ENCODE measurements at regions not wholly inside any gene's neighbourhood (a gene's known extent, or its start where the extent isn't known, plus 50 kb on each side); places are given as distances from the start of the nearest gene placed in this dataset.
A peak's percentile ranks its signal among the peaks of the same experiment; 100 is the strongest.

- Histone ChIP-seq H2AK5ac (ENCODE audit: low read length) (no peak overlapping the region), H3K9ac (ENCODE audit: low read length) (no peak overlapping the region), H4K12ac (ENCODE audit: low read depth, low read length) (no peak overlapping the region), H2BK12ac (ENCODE audit: low read length) (no peak overlapping the region), H3K14ac (ENCODE audit: low read length) (no peak overlapping the region), H3K36me3 (ENCODE audit: control insufficient read depth in 1 of 2, insufficient read depth in 2 of 2, low read length in 2 of 2) (no peaks in the 10 kb centered on the region), H2AFZ (ENCODE audit: insufficient read depth, low read length, poor library complexity) (no peak overlapping the region), H2BK5ac (ENCODE audit: low read depth, low read length, poor library complexity) (no peak overlapping the region), H3K4ac (ENCODE audit: low read depth, low read length) (no peak overlapping the region), H3K4me2 (ENCODE audit: low read length) (no peak overlapping the region), H3K79me2 (ENCODE audit: control insufficient read depth, insufficient read depth, low read length, poor library complexity) (no peaks in the 10 kb centered on the region), H3K79me1 (ENCODE audit: low read length) (no peaks in the 10 kb centered on the region), H3K9me3 (ENCODE audit: insufficient read depth, low read depth, low read length) (peaks cover 13% of the 10 kb centered on the region), H3K4me1 (ENCODE audit: control insufficient read depth in 1 of 2, insufficient read depth in 2 of 2, low read length in 2 of 2) (no peaks in the 10 kb centered on the region), H3K4me3 (ENCODE audit: low read depth, low read length) (peak overlapping the region; percentile 55), H2BK120ac (ENCODE audit: insufficient read depth, low read length, poor library complexity) (no peak overlapping the region), H4K91ac (ENCODE audit: low read depth, low read length) (no peak overlapping the region), H3K27ac (ENCODE audit: low read depth, low read length) (no peak overlapping the region), H3K18ac (ENCODE audit: low read length) (no peak overlapping the region), H3K27me3 (ENCODE audit: insufficient read depth, low read length) (no peaks in the 10 kb centered on the region), H3K23ac (ENCODE audit: low read length) (peak overlapping the region; percentile 23), H4K8ac (ENCODE audit: low read depth, low read length) (no peak overlapping the region)
- WGBS (ENCODE audit: extremely low coverage, insufficient coverage, insufficient read length), result no CpG with 5 or more reads among the region's 13 CpGs
- no peak for DNase-seq
Measured at GRCh38 chr2:238502088-238502810, 75.5 kb downstream of the ASB1 start.

GRCh38 chr2:238502956-238503791, 76.4 kb downstream of the ASB1 start:
- H3K18ac ChIP-seq (ENCODE audit: low read length), result no peak overlapping the region
- no peaks in the 10 kb centered on the region for H3K36me3 ChIP-seq (ENCODE audit: control insufficient read depth in 1 of 2, insufficient read depth in 2 of 2, low read length in 2 of 2)
- no peak overlapping the region for H4K8ac ChIP-seq (ENCODE audit: low read depth, low read length)
- no peak overlapping the region for H2AK5ac ChIP-seq (ENCODE audit: low read length)
- H4K91ac ChIP-seq (ENCODE audit: low read depth, low read length), result no peak overlapping the region
- H3K4ac ChIP-seq (ENCODE audit: low read depth, low read length), result no peak overlapping the region
- no peaks in the 10 kb centered on the region for H3K27me3 ChIP-seq (ENCODE audit: insufficient read depth, low read length)
- H3K27ac ChIP-seq (ENCODE audit: low read depth, low read length), result no peak overlapping the region
- no peak overlapping the region for H3K23ac ChIP-seq (ENCODE audit: low read length)
- H3K4me1 ChIP-seq (ENCODE audit: control insufficient read depth in 1 of 2, insufficient read depth in 2 of 2, low read length in 2 of 2), result no peaks in the 10 kb centered on the region
- H3K9me3 ChIP-seq (ENCODE audit: insufficient read depth, low read depth, low read length), result peaks cover 13% of the 10 kb centered on the region
- H2BK120ac ChIP-seq (ENCODE audit: insufficient read depth, low read length, poor library complexity), result no peak overlapping the region
- H3K4me3 ChIP-seq (ENCODE audit: low read depth, low read length), result no peak overlapping the region
- H2BK12ac ChIP-seq (ENCODE audit: low read length), result no peak overlapping the region
- no peak overlapping the region for H3K4me2 ChIP-seq (ENCODE audit: low read length)
- H3K9ac ChIP-seq (ENCODE audit: low read length), result no peak overlapping the region
- H3K14ac ChIP-seq (ENCODE audit: low read length), result no peak overlapping the region
- no peak for DNase-seq
- no CpG with 5 or more reads among the region's 23 CpGs for WGBS (ENCODE audit: extremely low coverage, insufficient coverage, insufficient read length)
- no peaks in the 10 kb centered on the region for H3K79me1 ChIP-seq (ENCODE audit: low read length)
- H2AFZ ChIP-seq (ENCODE audit: insufficient read depth, low read length, poor library complexity), result no peak overlapping the region
- H3K79me2 ChIP-seq (ENCODE audit: control insufficient read depth, insufficient read depth, low read length, poor library complexity), result no peaks in the 10 kb centered on the region
- H2BK5ac ChIP-seq (ENCODE audit: low read depth, low read length, poor library complexity), result no peak overlapping the region
- no peak overlapping the region for H4K12ac ChIP-seq (ENCODE audit: low read depth, low read length)

DNA sequence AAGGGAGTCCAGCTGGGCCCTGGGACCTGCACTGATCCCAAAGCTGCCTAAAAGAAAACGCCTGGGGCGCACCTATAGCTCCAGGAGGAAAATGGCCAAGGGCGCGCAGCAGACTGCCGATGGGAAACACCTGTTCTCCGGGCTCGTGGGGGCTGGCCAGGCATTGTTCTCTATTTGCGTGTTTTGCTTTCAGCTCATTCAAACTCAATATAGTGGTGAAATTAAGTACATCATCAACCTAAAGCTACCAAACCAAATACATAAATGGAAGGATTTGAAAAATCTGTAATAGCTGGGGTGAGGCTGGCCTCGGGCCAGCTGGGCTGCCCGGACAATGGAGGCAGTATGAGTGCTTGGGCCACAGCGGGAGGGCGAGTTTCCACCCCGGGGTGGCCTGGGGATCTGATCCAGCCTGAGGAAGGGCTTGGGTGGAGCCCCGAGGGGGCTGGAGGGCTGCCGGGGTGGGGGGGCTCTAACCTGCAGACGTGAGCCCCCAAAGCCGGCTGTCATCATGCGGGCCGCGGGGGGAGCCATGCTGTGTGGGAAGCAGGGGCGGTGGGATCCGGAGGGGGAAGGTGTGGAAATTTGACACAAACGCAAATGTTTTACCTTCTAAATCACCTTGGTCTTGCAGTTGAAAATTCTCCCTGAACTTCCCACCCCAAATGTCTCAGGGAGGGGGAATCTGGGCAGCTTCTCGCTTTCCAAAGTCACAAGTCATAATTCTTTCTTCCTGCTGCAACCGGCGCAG, 77.6 kb downstream of the ASB1 start:
- peaks cover 13% of the 10 kb centered on the region for H3K9me3 ChIP-seq (ENCODE audit: insufficient read depth, low read depth, low read length)
- no peak overlapping the region for H2BK5ac ChIP-seq (ENCODE audit: low read depth, low read length, poor library complexity)
- no peaks in the 10 kb centered on the region for H3K79me1 ChIP-seq (ENCODE audit: low read length)
- no peak overlapping the region for H3K9ac ChIP-seq (ENCODE audit: low read length)
- no peaks in the 10 kb centered on the region for H3K4me1 ChIP-seq (ENCODE audit: control insufficient read depth in 1 of 2, insufficient read depth in 2 of 2, low read length in 2 of 2)
- no peak for DNase-seq
- no peak overlapping the region for H3K18ac ChIP-seq (ENCODE audit: low read length)
- no CpG with 5 or more reads among the region's 26 CpGs for WGBS (ENCODE audit: extremely low coverage, insufficient coverage, insufficient read length)
- no peak overlapping the region for H2AK5ac ChIP-seq (ENCODE audit: low read length)
- no peak overlapping the region for H3K27ac ChIP-seq (ENCODE audit: low read depth, low read length)
- no peak overlapping the region for H4K12ac ChIP-seq (ENCODE audit: low read depth, low read length)
- no peak overlapping the region for H4K8ac ChIP-seq (ENCODE audit: low read depth, low read length)
- no peak overlapping the region for H3K14ac ChIP-seq (ENCODE audit: low read length)
- H2BK12ac ChIP-seq (ENCODE audit: low read length), result no peak overlapping the region
- no peak overlapping the region for H3K23ac ChIP-seq (ENCODE audit: low read length)
- no peak overlapping the region for H3K4me2 ChIP-seq (ENCODE audit: low read length)
- no peak overlapping the region for H3K4me3 ChIP-seq (ENCODE audit: low read depth, low read length)
- no peak overlapping the region for H4K91ac ChIP-seq (ENCODE audit: low read depth, low read length)
- H3K27me3 ChIP-seq (ENCODE audit: insufficient read depth, low read length), result no peaks in the 10 kb centered on the region
- no peaks in the 10 kb centered on the region for H3K36me3 ChIP-seq (ENCODE audit: control insufficient read depth in 1 of 2, insufficient read depth in 2 of 2, low read length in 2 of 2)
- no peak overlapping the region for H2BK120ac ChIP-seq (ENCODE audit: insufficient read depth, low read length, poor library complexity)
- H3K79me2 ChIP-seq (ENCODE audit: control insufficient read depth, insufficient read depth, low read length, poor library complexity), result no peaks in the 10 kb centered on the region
- H3K4ac ChIP-seq (ENCODE audit: low read depth, low read length), result no peak overlapping the region
- no peak overlapping the region for H2AFZ ChIP-seq (ENCODE audit: insufficient read depth, low read length, poor library complexity)

GRCh38 chr2:238505119-238505891, 78.6 kb downstream of the ASB1 start:
- Histone ChIP-seq H3K18ac (ENCODE audit: low read length) (no peak overlapping the region), H3K23ac (ENCODE audit: low read length) (no peak overlapping the region), H3K27ac (ENCODE audit: low read depth, low read length) (no peak overlapping the region), H2BK120ac (ENCODE audit: insufficient read depth, low read length, poor library complexity) (no peak overlapping the region), H3K9ac (ENCODE audit: low read length) (no peak overlapping the region), H3K36me3 (ENCODE audit: control insufficient read depth in 1 of 2, insufficient read depth in 2 of 2, low read length in 2 of 2) (no peaks in the 10 kb centered on the region), H3K79me2 (ENCODE audit: control insufficient read depth, insufficient read depth, low read length, poor library complexity) (no peaks in the 10 kb centered on the region), H3K27me3 (ENCODE audit: insufficient read depth, low read length) (no peaks in the 10 kb centered on the region), H3K4me1 (ENCODE audit: control insufficient read depth in 1 of 2, insufficient read depth in 2 of 2, low read length in 2 of 2) (no peaks in the 10 kb centered on the region), H2BK12ac (ENCODE audit: low read length) (no peak overlapping the region), H2AFZ (ENCODE audit: insufficient read depth, low read length, poor library complexity) (no peak overlapping the region), H3K79me1 (ENCODE audit: low read length) (no peaks in the 10 kb centered on the region), H2BK5ac (ENCODE audit: low read depth, low read length, poor library complexity) (no peak overlapping the region), H2AK5ac (ENCODE audit: low read length) (no peak overlapping the region), H3K14ac (ENCODE audit: low read length) (no peak overlapping the region), H4K12ac (ENCODE audit: low read depth, low read length) (no peak overlapping the region), H3K4ac (ENCODE audit: low read depth, low read length) (no peak overlapping the region), H3K4me2 (ENCODE audit: low read length) (no peak overlapping the region), H4K91ac (ENCODE audit: low read depth, low read length) (no peak overlapping the region), H3K4me3 (ENCODE audit: low read depth, low read length) (no peak overlapping the region), H4K8ac (ENCODE audit: low read depth, low read length) (no peak overlapping the region), H3K9me3 (ENCODE audit: insufficient read depth, low read depth, low read length) (peaks cover 13% of the 10 kb centered on the region)
- DNase-seq, result no peak
- no CpG with 5 or more reads among the region's 16 CpGs for WGBS (ENCODE audit: extremely low coverage, insufficient coverage, insufficient read length)

All from trophoblast cell (in vitro differentiated cells and primary cell).